WERI-Rb-1 (cell line): ENCODE measurements at regions not wholly inside any gene's neighbourhood (a gene's known extent, or its start where the extent isn't known, plus 50 kb on each side); places are given as distances from the start of the nearest gene placed in this dataset.

Source experiments
- DNase-seq: peaks from one replicate; pipeline ENCODE4 v3.0.0-alpha.2; 2020
- H3K27ac ChIP-seq: fragments of 250-450 bp; sonication (Bioruptor Pico); 2 replicates; pipeline ENCODE4 v1.5.1; 2020; ENCODE audit warnings: mild to moderate bottlenecking, moderate library complexity
- H3K27me3 ChIP-seq: fragments of 250-450 bp; sonication (Bioruptor Pico); 2 replicates; pipeline ENCODE4 v1.5.1; 2021; ENCODE audit warnings: mild to moderate bottlenecking, low read depth, moderate library complexity; ENCODE audit not compliant: insufficient read depth, severe bottlenecking
- H3K36me3 ChIP-seq: fragments of 250-450 bp; sonication (Bioruptor Pico); 2 replicates; pipeline ENCODE4 v1.5.1; 2020; ENCODE audit warnings: mild to moderate bottlenecking, moderate library complexity
- H3K4me3 ChIP-seq: 2 replicates; pipeline ENCODE4 v1.5.1; 2011; ENCODE audit warnings: low read depth, mild to moderate bottlenecking, control low read depth, low read length
- H3K9me3 ChIP-seq: fragments of 250-450 bp; sonication (Bioruptor Pico); 2 replicates; pipeline ENCODE4 v1.5.1; 2021; ENCODE audit warnings: mild to moderate bottlenecking, moderate library complexity; ENCODE audit not compliant: severe bottlenecking
- CTCF ChIP-seq: IDR thresholded peaks from 2 replicates; pipeline ENCODE4 v1.5.1; 2011; ENCODE audit warnings: low read depth, mild to moderate bottlenecking, control low read depth, inconsistent platforms, low read length

GRCh38 chr6:80439721-80440470 lies 333.4 kb downstream of the BCKDHB start:
- no peak overlapping the region for H3K27ac ChIP-seq
- DNase-seq, result no peak
- H3K36me3 ChIP-seq, result no peaks in the 10 kb centered on the region
- H3K27me3 ChIP-seq, result no peaks in the 10 kb centered on the region
- TF ChIP-seq CTCF, result no peak
- H3K9me3 ChIP-seq, result no peaks in the 10 kb centered on the region
- H3K4me3 ChIP-seq, result no peak overlapping the region

- H3K9me3 ChIP-seq, result no peaks in the 10 kb centered on the region
- no peak overlapping the region for H3K27ac ChIP-seq
- no peak for TF ChIP-seq CTCF
- H3K36me3 ChIP-seq, result no peaks in the 10 kb centered on the region
- no peak overlapping the region for H3K4me3 ChIP-seq
- DNase-seq, result no peak
- no peaks in the 10 kb centered on the region for H3K27me3 ChIP-seq
Measured at GRCh38 chr6:80438772-80439171, 332.3 kb downstream of the BCKDHB start.

GRCh38 chr6:80437801-80438200 lies 331.3 kb downstream of the BCKDHB start:
- H3K4me3 ChIP-seq, result no peak overlapping the region
- no peak for TF ChIP-seq CTCF
- no peaks in the 10 kb centered on the region for H3K27me3 ChIP-seq
- no peaks in the 10 kb centered on the region for H3K36me3 ChIP-seq
- H3K9me3 ChIP-seq, result no peaks in the 10 kb centered on the region
- DNase-seq, result no peak
- no peak overlapping the region for H3K27ac ChIP-seq

GRCh38 chr6:80437221-80437620 lies 330.8 kb downstream of the BCKDHB start:
- Histone ChIP-seq H3K27me3 (no peaks in the 10 kb centered on the region), H3K36me3 (no peaks in the 10 kb centered on the region), H3K9me3 (no peaks in the 10 kb centered on the region), H3K27ac (no peak overlapping the region), H3K4me3 (no peak overlapping the region)
- TF ChIP-seq CTCF, result no peak
- no peak for DNase-seq

- TF ChIP-seq CTCF, result no peak
- no peaks in the 10 kb centered on the region for H3K27me3 ChIP-seq
- H3K9me3 ChIP-seq, result no peaks in the 10 kb centered on the region
- DNase-seq, result no peak
- no peaks in the 10 kb centered on the region for H3K36me3 ChIP-seq
- no peak overlapping the region for H3K4me3 ChIP-seq
- H3K27ac ChIP-seq, result no peak overlapping the region
Measured at GRCh38 chr6:80436663-80437062, 330.2 kb downstream of the BCKDHB start.

GRCh38 chr6:80435457-80435856 lies 329.0 kb downstream of the BCKDHB start:
- Histone ChIP-seq H3K4me3 (no peak overlapping the region), H3K27me3 (no peaks in the 10 kb centered on the region), H3K36me3 (no peaks in the 10 kb centered on the region), H3K9me3 (no peaks in the 10 kb centered on the region), H3K27ac (no peak overlapping the region)
- DNase-seq, result no peak
- TF ChIP-seq CTCF, result no peak
